HG02798 (cell line): ENCODE measurements at regions not wholly inside any gene's neighbourhood (a gene's known extent, or its start where the extent isn't known, plus 50 kb on each side); places are given as distances from the start of the nearest gene placed in this dataset.
A peak's percentile ranks its signal among the peaks of the same experiment; 100 is the strongest.
"Not testable (repeated sequence)": the region's sequence is repeated elsewhere in the genome, so short reads cannot be mapped to it uniquely, and the experiment has no call there.

ENCODE experiments used
- ATAC-seq: cut with Tn5 transposase; IDR thresholded peaks from one replicate; pipeline ENCODE4 v1.9.1; 2021; ENCODE audit warnings: mild to moderate bottlenecking; ENCODE audit not compliant: unreplicated experiment, poor library complexity

DNA sequence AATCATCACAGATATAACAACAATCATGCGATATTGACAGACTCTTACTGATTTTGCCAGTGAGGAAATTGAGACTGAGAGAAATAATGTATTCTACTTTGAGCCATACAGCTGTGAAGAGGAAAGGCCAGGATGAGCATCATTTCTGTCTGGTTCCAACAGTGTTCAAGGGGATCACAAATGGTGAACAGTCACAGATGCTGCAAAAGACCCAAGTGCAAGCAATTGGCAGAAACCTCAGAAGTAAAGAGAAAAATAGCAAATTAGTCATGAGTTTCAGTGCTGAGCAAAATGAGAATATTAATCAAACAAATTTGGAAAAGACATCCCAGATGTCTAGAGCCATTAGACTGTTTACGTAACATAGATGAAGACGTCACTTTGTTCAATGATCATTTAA is 114.1 kb downstream of the RAB38 start:
- no peak for ATAC-seq

DNA sequence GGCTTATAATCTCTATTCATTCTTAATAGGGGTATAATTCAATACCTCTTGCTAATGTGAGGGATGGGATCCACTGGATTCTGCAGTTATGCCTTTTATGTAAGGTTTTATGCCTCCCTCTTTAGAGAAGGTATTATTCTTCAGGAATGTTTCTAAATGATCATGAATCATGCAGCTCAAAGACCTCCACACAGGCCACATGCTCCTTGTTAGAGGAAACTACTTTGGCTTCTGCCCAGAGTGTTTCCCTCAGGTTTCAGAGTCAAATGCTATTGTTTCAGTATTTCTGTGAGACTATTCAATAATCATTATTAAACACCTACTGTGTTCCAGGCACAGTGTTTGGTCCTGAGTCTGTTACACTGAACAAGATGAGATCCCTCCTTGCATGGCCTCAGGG is 115.9 kb downstream of the RAB38 start:
- ATAC-seq, result no peak

DNA sequence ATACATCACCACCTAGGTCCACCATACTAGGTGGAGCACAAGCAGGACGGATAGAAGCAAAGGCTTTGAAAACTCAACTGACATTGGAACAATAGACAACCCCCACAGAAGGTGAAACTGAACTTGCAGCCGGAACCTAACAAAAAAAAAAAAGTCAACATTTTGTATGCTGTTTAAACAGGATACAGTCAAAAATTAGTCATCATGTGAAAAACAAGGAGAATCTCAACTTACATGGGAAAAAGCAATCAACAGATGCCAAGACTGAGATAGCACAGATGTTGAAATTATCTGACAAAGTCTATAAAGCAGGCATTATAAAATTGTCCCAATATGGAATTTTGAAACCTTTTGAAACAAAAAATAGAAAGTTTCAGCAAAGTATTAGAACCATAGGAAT is 123.8 kb downstream of the RAB38 start:
- ATAC-seq, result no peak

DNA sequence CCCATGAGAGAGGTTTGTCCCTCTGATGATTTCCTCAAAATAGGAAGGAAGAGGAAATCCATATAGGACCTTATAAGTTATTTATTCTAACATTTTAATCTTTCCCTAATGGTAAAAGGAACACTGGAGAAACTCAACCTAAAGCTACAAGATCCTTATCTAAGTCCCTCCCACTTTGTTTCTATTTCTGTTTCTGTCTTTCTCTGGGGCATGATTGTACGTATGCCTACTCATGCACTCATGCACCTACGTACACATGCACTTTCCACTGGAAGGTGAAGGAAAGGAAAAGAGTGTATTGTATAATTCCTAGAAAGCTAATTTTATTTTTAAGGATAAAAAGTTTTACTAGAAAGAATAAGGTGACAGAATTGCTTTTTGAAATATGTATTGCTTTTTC is 125.0 kb downstream of the RAB38 start:
- ATAC-seq, result no peak

DNA sequence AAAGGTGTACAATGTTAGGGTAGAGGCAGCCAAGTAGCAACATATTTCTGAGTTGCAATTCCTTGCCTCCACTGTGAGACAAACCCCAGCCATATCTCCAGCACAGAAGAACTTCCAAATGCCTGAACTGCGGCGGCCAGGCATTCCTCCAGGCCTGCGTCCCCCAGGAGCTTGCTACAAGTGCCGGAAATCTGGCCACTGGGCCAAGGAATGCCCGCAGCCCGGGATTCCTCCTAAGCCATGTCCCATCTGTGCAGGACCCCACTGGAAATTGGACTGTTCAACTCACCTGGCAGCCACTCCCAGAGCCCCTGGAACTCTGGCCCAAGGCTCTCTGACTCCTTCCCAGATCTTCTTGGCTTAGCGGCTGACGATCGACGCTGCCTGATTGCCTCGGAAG is 130.0 kb downstream of the RAB38 start:
- not testable (repeated sequence) for ATAC-seq

DNA sequence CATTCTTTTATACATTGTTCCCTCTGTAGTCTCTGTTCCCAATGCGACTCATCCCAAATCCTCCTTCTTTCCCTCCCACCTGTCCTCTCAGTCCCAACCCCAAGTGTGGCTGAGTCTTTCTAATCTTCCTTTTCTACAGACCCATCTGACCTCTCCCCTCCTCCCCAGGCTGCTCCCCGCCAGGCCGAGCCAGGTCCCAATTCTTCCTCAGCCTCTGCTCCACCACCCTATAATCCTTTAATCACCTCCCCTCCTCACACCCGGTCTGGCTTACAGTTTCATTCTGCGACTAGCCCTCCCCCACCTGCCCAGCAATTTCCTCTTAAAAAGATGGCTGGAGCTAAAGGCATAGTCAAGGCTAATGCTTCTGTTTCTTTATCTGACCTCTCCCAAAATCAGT is 130.6 kb downstream of the RAB38 start:
- not testable (repeated sequence) for ATAC-seq

DNA sequence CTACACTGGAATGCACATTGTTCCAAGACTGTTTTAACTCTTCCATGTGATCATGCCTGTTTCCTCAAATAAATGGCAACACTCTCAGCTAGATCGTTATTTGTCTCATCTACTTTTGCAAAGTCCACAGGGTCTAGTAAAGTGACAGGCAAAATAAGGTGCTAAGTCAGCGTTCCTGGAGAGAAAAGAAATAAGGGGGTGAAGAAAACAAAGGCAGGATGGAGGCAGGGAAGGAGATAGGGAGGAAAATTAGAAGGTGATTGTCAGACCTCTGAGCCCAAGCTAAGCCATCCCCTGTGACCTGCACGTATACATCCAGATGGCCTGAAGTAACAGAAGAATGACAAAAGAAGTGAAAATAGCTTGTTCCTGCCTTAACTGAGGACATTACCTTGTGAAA is 132.1 kb downstream of the RAB38 start:
- ATAC-seq, result no peak

DNA sequence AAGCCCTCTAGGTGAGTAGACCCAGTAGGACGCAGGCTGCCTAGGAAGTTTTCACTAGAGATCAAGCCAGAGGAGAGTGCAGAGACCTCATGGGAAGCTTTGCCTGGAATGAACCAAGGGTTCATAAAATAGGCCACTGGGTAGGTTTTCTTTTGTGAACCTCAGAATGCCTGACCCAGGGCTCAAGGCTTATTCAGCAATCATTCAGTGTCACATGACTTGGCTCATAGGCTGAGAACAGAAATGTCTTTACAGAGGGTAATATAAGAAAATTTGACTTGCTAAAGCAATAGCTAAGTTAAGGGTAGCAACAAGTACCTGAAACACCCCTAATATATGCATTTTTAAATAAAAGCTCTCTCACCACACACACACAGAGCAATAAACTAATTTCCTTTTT is 132.6 kb downstream of the RAB38 start:
- no peak for ATAC-seq

DNA sequence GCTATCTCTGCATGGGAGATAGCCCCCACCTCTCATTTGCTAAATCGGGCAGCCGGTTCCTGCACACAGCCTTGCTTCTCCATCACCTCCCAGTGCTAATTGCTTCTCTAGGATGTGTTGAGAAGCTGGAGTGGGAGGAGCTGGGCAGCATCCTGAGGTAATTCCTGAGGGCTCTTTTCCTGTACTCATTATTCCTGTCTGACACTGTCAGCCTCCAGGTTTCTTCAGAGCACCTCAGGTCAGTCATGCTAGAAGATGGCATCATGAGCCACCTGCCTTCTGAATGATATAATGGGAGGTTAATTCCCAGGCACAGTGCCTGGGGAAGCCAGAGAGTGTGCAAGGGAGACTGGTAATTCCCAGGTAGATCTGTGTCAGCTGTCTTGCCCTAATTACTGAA is 133.0 kb downstream of the RAB38 start:
- no peak for ATAC-seq

DNA sequence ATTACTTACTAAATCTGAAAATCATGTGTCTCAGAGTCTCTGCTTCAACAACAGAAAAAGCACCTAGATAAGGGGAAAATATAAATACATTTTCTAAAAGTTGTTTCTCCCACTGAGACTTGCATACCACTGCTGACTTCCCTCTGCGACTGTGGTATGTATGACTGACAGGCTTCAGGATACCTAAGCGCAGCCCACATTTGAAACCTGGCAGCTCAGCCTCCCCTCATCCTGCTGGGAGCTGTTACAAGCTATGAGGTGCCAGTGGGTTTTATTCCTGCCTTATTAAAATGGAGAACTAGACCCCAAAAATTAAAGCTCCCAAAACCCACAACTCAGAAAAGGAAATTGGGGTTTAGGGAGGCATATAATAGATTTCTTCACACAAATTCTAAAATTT is 133.6 kb downstream of the RAB38 start:
- ATAC-seq, result no peak

DNA sequence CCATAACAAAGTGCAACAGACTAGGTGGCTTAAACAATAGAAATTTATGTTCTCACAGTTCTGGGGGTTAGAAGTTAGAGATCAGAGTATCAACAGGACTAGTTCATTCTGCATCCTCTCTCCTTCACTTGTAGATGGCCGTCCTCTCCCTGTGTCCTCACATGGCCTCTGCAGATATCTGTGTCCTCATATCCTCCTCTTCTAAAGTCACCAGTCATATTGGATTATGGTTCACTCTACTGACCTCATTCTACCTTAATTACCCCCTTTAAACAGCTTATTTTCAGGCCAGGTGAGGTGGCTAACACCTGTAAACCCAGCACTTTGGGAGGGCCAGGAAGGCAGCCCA is 135.1 kb downstream of the RAB38 start:
- ATAC-seq, result no peak

DNA sequence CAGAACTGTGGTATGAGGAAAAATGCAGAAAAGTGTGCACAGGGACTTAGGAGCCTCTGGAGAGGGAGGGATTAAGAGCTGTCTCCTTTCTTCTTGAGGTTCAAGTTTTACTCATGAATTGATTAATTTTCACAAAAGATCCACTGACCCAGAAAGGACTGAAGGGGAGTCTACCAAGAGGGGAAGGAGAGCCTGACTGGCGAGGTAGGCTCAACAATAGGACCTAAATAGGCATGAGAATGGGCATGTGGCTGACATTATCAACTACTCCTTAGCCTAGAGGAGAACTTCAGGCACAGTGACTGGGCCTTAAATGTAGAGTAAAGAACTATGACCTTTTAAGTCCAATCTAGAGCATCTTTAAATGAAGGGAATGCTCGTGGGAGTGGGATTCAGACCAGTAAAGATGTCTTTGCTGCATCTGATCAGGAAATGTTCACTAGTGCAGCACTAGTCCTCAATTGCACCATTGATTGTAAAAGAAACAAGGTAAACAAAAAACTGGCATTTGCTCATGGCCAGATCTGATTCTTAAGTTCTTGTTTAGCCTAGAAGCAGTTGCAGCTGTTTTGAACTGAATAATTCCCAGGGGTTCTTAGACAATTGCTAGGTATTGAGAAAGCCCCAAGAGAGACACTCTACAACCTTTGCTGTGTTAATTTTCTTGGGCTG is 135.6 kb downstream of the RAB38 start:
- no peak for ATAC-seq

DNA sequence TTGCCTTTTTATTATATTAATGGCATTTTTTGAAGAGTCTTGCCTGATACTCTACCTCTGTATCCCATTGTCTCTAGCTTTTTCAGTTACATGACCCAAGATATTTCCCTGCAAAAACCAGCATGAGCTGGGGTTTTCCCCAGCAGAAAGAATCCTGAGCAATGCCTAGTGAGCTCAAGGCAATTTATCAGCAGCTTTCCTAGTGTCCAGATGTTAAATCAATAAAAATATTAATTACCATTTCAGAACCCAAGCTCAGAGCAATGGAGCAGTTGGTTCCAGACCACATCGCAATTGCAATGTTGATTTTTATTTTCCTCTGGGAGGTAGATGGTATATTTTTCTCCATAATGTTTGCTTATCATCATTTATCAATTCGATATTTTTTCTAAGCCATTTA is 137.2 kb downstream of the RAB38 start:
- ATAC-seq, result no peak

DNA sequence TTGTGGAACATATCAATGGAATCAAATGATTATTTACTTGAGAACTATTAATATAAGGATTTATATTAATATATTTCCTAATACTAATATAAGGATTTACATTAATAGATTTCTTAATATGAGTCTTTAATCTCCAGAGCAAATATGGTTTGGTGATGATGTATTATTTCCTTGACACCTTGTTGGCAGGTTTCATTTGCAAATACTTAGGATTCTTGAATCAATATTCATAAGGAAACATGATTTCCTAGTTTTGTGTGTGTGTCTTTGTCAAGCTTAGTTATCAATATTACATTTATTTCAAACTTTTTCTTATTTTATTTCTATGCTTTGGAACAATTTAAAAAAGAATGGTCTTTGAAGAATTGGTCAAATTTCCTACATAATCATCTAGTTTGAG is 138.5 kb downstream of the RAB38 start:
- ATAC-seq, result no peak

DNA sequence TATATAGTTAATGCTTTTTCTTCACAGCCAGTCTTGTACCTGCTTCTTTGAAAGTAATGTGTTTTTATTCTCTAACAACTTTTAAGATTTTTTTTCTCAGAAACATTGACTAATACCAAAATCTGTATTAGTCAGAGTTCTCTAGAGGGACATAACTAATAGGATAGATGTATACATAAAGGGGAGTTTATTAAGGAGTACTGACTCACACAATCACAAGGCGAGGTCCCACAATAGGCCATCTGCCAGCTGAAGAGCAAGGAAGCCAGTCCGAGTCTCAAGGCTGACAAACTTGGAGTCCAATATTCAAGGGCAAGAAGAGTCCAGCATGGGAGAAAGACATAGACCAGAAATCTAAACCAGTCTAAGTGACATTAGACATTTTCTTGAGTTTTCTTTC is 140.0 kb downstream of the RAB38 start:
- no peak for ATAC-seq

DNA sequence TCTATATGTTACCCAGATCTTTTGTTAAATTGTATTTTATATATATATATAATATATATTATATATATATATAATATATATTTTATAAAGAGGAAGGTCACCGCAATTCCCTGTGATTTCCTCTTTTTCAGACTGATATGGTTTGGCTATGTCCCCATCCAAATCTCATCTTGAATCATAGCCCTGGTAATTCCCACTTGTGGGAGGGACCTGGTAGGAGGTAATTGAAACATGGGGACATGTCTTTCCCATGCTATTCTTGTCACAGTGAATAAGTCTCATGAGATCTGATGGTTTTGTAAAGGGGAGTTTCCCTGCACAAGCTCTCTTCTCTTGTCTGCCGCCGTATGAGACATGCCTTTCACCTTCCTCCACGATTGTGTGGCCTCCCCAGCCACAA is 157.6 kb downstream of the RAB38 start:
- ATAC-seq, result no peak

DNA sequence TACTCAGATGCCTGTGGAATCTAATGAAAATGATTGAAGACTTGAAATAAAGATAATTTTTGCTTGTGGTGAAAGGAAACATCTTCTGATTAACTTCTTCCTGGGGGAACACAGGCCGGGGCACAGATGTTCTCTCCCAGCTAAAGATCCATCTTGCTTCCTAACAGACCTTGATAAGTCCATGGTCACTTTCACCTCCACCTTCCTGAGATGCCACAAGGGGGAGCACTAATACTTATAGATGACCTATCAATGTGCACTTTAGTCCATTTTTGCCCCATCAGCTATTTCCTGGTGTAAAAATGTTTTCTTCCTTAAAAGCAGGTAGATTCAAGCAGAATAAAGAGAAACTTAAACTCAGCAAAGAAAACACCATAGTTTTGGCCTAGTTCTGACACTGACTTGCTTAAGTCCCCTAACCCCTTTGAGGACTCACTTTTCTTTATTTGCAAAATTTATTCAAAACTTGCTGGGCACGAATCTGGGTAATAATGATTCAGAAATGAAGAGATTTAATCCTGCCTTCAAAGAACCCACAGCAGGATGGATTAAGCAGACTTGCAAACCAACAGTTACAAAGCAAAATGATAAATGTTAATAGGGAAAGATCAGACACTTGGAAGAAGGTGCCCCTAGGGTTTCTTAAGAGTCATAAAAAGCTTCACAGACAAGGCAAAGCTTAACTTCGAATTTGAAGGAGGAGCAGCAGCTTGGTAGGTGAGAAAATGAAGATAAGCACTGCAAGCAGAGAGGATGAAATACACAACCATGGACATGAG is 158.7 kb downstream of the RAB38 start:
- peak; percentile 93 for ATAC-seq

DNA sequence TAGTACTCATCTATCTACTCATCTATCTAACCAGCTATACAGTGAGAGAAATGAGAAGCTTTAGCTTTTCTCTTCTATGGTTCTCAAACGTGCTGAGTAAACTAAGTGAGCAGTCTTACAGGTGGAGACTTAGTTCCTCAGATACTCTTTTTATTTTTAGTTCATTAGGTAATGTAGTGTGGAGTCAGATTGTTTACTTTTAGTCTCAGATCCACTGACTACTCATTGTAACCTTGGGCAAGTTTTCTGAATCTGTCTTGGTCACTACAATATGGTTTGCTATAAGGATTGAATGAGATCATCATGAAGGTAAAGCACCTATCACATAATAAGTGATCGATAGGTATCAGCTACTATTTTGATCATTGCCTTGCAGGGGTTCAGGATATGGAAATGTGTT is 160.1 kb downstream of the RAB38 start:
- ATAC-seq, result no peak

DNA sequence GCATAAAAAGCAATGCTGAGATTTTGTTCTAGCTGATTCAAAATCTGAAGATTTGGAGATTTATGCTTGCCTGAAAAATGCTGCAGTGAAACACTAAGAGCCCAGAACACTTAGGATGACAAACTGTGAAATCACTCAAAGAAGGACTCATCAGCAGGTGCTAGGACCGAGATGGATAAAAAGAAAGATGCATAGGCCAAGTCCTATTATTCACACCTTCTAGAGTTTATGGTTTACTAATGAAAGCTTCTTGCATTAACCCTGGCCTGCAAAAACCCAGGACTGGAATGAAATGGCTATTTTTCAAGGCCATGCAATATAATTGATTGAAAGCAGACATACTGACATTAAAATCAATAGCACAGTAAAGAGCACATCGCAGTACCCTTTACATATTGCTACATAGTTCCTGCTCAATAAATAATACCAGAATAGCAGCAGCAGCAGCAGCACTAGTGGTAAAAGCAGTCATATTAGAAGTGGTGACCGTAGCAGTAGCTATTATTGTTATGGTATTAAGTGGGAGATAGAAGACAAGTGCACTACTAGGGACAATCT is 161.7 kb downstream of the RAB38 start:
- ATAC-seq, result no peak

DNA sequence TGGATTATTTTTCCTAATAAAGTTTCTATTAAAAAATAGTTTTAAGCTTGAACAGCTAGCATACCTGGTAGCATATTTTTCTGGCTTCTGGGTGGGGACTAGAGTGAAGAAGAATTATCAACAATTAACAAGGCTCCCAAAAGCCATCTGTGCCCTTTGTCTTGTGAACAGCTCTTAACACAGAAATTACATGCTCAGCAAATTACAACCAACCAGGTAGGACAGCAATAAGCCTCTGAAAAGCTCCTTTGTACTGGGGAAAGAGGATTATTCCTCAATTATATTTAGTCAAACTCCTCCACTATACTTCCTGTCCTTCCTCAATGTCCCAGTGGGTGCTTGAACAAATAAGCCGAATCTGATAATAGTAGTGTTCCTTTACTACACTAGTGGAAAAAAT is 162.8 kb downstream of the RAB38 start:
- ATAC-seq, result no peak

DNA sequence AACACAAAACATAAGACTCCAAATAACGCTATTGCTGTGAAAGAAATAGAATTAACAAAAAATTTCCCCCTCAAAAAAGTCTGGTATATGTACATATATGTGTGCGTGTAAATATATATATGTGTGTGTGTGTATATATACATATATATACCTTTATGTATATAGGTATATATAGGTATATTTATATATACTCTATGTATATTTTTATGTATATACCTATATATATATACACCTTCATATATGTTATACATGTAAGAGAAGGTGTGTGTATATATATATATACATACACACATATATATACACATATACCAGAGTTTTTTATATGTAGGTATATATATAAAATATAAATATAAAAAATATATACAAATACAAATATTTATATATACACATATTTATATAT is 199.2 kb downstream of the RAB38 start:
- no peak for ATAC-seq

DNA sequence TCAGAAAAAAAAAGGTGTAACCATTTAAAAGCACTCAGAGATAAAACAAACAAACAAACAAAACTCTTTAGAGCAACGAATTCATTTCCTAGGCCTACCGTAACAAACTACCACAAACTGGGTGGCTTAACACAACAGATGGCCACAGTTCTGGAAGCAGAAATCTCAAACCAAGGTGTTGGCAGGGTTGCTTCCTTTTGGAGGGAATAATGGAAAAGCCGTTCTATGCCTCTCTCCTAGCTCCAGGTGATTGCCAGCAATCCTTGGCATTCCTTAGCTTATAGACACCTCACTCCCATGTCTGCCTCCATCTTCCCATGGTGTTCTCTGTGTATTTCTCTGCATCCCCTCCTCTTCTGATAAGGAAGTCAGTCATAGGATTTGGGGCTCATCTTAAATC is 200.4 kb downstream of the RAB38 start:
- ATAC-seq, result no peak
